ENCODE measurements at regions not wholly inside any gene's neighbourhood (a gene's known extent, or its start where the extent isn't known, plus 50 kb on each side); places are given as distances from the start of the nearest gene placed in this dataset.

- peak in 1 of 2 experiments; percentile 38 for DNase-seq
Observed at GRCh38 chr2:22283436-22283835, 1101.5 kb upstream of the KLHL29 start.

- no peak for DNase-seq
Observed at GRCh38 chr2:22290302-22290701, 1094.7 kb upstream of the KLHL29 start.

- no peak for DNase-seq
Observed at GRCh38 chr2:22290909-22291473, 1094.0 kb upstream of the KLHL29 start.

- DNase-seq, result no peak
Observed at GRCh38 chr2:22301228-22301627, 1083.8 kb upstream of the KLHL29 start.

GRCh38 chr2:22326250-22326649 is 1058.7 kb upstream of the KLHL29 start:
- no peak for DNase-seq

GRCh38 chr2:22329211-22330154 is 1055.5 kb upstream of the KLHL29 start:
- peak; percentile 81 to 93 for DNase-seq

- no peak for DNase-seq
Observed at GRCh38 chr2:22336414-22336813, 1048.6 kb upstream of the KLHL29 start.

GRCh38 chr2:22340716-22341115 is 1044.3 kb upstream of the KLHL29 start:
- DNase-seq, result no peak

GRCh38 chr2:22347306-22347705 is 1037.7 kb upstream of the KLHL29 start:
- no peak for DNase-seq

GRCh38 chr2:22350621-22351020 is 1034.4 kb upstream of the KLHL29 start:
- no peak for DNase-seq

GRCh38 chr2:22355816-22356433 is 1029.1 kb upstream of the KLHL29 start:
- peak; percentile 41 to 58 for DNase-seq

GRCh38 chr2:22359071-22359672 is 1025.8 kb upstream of the KLHL29 start:
- DNase-seq, result peak in 1 of 2 experiments; percentile 32

- DNase-seq, result no peak
Observed at GRCh38 chr2:22360735-22361374, 1024.1 kb upstream of the KLHL29 start.

GRCh38 chr2:22361571-22361970 is 1023.4 kb upstream of the KLHL29 start:
- no peak for DNase-seq

GRCh38 chr2:22375096-22375495 is 1009.9 kb upstream of the KLHL29 start:
- DNase-seq, result peak in 1 of 2 experiments; percentile 21

- no peak for DNase-seq
Observed at GRCh38 chr2:22377268-22377667, 1007.7 kb upstream of the KLHL29 start.

GRCh38 chr2:22382479-22383169 is 1002.4 kb upstream of the KLHL29 start:
- peak; percentile 16 to 82 for DNase-seq

- DNase-seq, result no peak
Observed at GRCh38 chr2:22397847-22398246, 987.1 kb upstream of the KLHL29 start.

GRCh38 chr2:22403748-22404147 is 981.2 kb upstream of the KLHL29 start:
- DNase-seq, result no peak

- DNase-seq, result no peak
Observed at GRCh38 chr2:22406625-22407024, 978.4 kb upstream of the KLHL29 start.

- no peak for DNase-seq
Observed at GRCh38 chr2:22420076-22420475, 964.9 kb upstream of the KLHL29 start.

GRCh38 chr2:22442051-22442450 is 942.9 kb upstream of the KLHL29 start:
- DNase-seq, result peak in 1 of 2 experiments; percentile 27
